Right lung (tissue), 2 donors: ENCODE measurements at regions not wholly inside any gene's neighbourhood (a gene's known extent, or its start where the extent isn't known, plus 50 kb on each side); places are given as distances from the start of the nearest gene placed in this dataset.

Source experiments
- DNase-seq, 2 donors: peaks; one replicate each; pipeline ENCODE4 v3.0.0-alpha.2; 2013

DNA sequence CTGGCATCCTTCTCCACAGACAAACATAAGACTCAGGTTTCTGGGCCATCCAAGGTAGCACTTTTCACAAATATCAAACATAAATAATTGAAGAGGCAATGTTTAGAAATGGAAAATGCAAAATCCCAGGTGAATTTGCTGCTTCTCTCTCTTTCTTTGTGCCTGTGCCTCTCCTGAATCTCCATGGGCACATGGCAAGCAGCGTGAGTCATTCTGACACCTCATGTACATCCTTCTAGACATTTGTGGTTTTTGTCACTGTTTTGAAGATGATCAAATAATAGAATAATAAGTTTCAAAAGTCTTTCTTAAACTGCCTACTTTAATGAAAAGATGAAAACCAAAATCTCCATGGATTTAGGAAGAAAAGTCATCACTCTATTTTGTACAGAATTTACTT is 60.3 kb upstream of the RAB11FIP2 start:
- no peak for DNase-seq

DNA sequence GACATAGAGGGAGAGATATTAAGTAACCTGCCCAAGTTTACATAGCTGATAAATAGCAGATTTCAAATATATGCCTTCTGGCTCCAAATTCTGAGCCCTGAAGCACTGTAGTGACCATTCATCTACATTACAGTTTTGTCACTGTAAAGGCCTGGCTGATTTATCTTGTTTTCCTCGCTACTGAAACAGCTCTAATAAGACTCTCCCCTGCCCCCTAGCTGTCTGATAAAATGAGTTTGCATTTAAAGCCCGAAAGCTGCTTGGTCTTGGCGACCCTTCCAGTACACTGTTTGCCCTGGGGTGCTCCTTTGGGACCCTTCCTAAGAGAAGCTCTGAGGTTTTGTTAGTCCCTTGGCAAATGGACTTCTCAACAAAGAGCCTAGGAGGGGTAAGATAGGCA is 59.7 kb upstream of the RAB11FIP2 start:
- DNase-seq = no peak

DNA sequence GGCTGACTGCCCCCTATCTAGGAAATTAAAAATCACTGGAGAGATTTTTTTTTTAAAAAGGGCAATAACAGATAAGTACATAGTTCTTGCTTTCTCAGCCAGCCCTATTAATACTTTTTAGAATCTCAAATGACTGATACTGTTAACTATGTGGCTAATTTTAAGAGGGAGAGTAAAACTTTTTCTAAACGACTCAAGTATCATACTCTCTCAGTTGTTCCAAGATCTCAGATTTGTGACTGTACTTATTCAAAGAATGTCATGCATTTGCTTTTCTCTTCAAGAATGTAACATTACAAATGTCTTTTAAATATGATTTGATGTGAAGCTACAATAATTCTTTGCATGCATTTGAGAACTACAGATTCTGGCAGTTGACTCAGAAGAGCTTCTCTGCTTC is 55.4 kb upstream of the RAB11FIP2 start:
- DNase-seq = no peak

DNA sequence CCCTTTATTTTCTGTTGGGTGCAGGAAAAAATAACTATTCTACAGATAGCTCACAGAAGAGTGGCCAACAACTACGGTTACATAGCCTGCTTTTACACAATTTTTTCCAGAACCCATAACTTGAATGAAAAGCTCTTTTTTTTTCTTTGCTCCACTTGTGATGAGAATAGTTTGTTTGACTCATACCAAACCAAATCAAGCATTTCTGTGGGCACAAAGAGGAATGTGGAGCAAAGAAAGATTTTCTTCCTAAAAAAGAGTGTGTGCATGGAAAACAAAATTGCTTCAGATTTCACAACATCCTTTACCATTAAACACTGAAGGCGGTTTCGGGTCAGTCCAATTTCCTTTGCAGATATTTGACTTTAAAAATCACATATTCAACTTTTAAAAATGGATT is 54.8 kb upstream of the RAB11FIP2 start:
- no peak for DNase-seq
